Esophagus squamous epithelium (tissue), 4 donors: ENCODE measurements at regions not wholly inside any gene's neighbourhood (a gene's known extent, or its start where the extent isn't known, plus 50 kb on each side); places are given as distances from the start of the nearest gene placed in this dataset.

Source experiments
- POLR2A ChIP-seq, 4 donors: fragments of 450-650 bp; IDR thresholded peaks; one replicate each; pipeline ENCODE4 v1.6.1; 2017; ENCODE audit warnings: antibody characterized with exemption in 4 of 4, mild to moderate bottlenecking in 4 of 4, moderate library complexity in 3 of 4
- TF ChIP-seq, protein P1 (sequence below), 6 experiments: fragments of 450-650 bp in 4 of 6; fragments of 200-600 bp in 2 of 6; sonication (generic) in 2 of 6; IDR thresholded peaks; one replicate each; pipeline ENCODE4 v1.5.1; 2016 to 2019; ENCODE audit warnings: antibody characterized with exemption in 6 of 6, mild to moderate bottlenecking in 4 of 6, moderate library complexity in 4 of 6

DNA sequence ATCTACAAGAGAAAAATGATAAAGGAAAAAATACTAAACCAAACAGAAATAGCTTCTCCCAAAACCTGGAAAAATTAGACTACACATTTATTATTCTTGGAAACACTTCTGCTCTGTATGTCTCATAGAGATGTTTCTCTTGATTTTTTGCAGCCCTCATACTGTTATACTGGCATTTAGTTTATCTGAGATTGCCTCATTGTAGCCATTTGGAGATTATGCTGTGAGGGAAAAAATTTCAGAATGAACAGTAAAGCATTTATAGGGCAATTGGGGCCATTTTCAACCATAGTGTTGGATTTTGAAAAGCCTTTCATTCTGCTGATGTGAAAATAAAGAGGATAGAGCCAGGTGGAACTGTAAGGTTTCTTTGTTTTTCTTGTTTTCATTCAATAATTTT, 441.8 kb upstream of the RIOK2 start:
- TF ChIP-seq, protein P1, sequence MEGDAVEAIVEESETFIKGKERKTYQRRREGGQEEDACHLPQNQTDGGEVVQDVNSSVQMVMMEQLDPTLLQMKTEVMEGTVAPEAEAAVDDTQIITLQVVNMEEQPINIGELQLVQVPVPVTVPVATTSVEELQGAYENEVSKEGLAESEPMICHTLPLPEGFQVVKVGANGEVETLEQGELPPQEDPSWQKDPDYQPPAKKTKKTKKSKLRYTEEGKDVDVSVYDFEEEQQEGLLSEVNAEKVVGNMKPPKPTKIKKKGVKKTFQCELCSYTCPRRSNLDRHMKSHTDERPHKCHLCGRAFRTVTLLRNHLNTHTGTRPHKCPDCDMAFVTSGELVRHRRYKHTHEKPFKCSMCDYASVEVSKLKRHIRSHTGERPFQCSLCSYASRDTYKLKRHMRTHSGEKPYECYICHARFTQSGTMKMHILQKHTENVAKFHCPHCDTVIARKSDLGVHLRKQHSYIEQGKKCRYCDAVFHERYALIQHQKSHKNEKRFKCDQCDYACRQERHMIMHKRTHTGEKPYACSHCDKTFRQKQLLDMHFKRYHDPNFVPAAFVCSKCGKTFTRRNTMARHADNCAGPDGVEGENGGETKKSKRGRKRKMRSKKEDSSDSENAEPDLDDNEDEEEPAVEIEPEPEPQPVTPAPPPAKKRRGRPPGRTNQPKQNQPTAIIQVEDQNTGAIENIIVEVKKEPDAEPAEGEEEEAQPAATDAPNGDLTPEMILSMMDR (IDR thresholded peaks at IDR 0.05) = no peak
- no peak for TF ChIP-seq POLR2A (IDR thresholded peaks at IDR 0.05)
